ENCODE measurements at regions not wholly inside any gene's neighbourhood (a gene's known extent, or its start where the extent isn't known, plus 50 kb on each side); places are given as distances from the start of the nearest gene placed in this dataset.

DNA sequence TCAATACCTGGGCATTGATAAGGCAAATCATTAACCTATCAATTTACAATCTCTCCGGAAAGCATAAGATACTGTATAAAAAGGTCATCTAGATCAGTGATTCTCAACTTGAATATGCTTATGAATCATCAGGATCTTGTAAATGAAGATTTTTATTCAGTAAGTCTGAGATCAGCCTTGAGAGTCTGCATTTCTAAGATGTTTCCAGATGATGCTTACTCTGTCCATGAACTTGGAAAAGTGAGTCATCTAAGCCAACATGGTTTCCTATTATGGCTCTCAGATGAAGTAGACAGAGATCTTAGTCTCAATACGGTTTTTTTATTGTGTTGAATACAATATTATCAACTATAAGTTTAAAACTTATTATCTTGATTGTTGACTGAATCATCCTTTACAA is 226.4 kb upstream of the KIRREL3 start:
- no peak for ATAC-seq (ENCODE audit: low read depth in 2 of 2)
- H3K27ac Mint-ChIP-seq: no peak overlapping the region
- H3K4me3 Mint-ChIP-seq: no peak overlapping the region

DNA sequence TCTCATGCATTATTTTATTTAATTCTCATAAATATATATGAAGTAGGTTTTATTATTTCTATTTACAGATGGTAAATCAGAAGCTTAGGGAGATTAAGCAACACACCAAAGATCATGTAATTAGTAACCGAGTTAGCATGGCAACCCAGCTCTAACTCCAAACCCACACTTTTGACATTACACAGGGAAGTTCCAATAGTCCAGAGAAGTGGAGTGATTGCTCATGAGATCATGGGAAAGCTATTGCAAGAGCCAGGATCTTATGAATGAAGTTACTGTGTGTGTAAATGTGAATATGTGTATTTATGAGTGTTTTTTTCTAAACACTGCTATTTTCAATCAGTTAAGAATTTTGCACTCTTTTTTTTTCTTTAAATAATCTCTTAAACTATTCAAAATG is 225.8 kb upstream of the KIRREL3 start:
- ATAC-seq (ENCODE audit: low read depth in 2 of 2): no peak
- Mint-ChIP-seq H3K27ac (no peak overlapping the region), H3K4me3 (no peak overlapping the region), H3K4me1 (no peaks in the 10 kb centered on the region), H3K9me3 (peaks cover 0 to 9% (median 2%) of the 10 kb centered on the region in 7 donors), H3K36me3 (no peaks in the 10 kb centered on the region), H3K27me3 (no peaks in the 10 kb centered on the region)
- DNase-seq: no peak

More for the DNA sequence above, 226.4 kb upstream of the KIRREL3 start:
- H3K4me1 Mint-ChIP-seq: no peaks in the 10 kb centered on the region
- H3K9me3 Mint-ChIP-seq: peaks cover 0 to 9% (median 2%) of the 10 kb centered on the region in 7 donors
- no peaks in the 10 kb centered on the region for H3K36me3 Mint-ChIP-seq
- no peak for DNase-seq
- no peaks in the 10 kb centered on the region for H3K27me3 Mint-ChIP-seq

DNA sequence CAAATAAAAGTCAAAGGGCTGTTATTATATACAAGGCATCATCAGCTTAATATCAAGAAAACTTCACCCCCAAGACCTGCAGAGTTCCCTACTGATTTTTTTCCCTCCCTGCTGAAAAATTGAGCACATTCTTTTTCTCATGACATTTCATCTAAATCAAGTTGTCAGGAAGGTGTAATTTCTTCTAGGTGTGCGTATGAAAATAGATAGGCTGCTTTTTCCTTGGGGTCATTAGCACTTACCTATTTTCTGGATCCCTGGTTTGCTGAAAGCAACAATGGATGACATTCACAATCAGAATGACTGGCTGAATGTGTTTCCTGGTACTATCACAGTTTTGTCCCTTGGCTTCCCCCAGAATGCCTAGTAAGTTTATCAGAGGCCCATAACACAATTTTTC is 225.0 kb upstream of the KIRREL3 start:
- ATAC-seq (ENCODE audit: low read depth in 2 of 2): no peak
- no peak for DNase-seq
- Mint-ChIP-seq H3K4me3 (no peak overlapping the region), H3K9me3 (peaks cover 0 to 9% (median 3%) of the 10 kb centered on the region in 7 donors), H3K36me3 (no peaks in the 10 kb centered on the region), H3K27ac (no peak overlapping the region), H3K4me1 (no peaks in the 10 kb centered on the region), H3K27me3 (no peaks in the 10 kb centered on the region)

DNA sequence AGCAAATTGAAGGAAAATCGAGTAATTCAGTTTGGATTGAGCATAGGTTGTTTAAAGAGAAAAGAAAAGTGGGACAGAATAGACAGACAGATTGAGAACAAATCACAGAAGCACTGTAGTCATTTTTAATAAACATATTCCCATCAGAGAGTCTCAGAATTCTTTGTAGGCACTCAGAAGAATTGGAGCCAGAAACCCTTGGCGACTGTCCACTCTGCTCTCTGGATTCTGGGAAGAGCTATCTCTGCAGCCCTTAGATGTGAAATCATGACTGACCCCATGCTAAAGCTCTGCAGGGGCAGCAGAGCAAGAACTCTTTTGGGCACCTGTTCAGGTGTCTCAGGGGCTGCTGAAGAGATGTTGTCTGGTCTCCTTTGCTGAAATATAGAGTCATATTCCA is 223.7 kb upstream of the KIRREL3 start:
- H3K27ac Mint-ChIP-seq: no peak overlapping the region
- DNase-seq: no peak
- H3K27me3 Mint-ChIP-seq: no peaks in the 10 kb centered on the region
- H3K9me3 Mint-ChIP-seq: peaks cover 0 to 6% (median 3%) of the 10 kb centered on the region in 7 donors
- H3K4me3 Mint-ChIP-seq: no peak overlapping the region
- ATAC-seq (ENCODE audit: low read depth in 2 of 2): no peak
- no peaks in the 10 kb centered on the region for H3K36me3 Mint-ChIP-seq
- H3K4me1 Mint-ChIP-seq: no peaks in the 10 kb centered on the region

GRCh38 chr11:127223633-127224032 is 223.1 kb upstream of the KIRREL3 start:
- peak overlapping the region in 1 of 6 donors; percentile 2 for H3K27ac Mint-ChIP-seq
- ATAC-seq (ENCODE audit: low read depth in 2 of 2) (no peak), DNase-seq (no peak)
- no peaks in the 10 kb centered on the region for H3K36me3 Mint-ChIP-seq
- H3K27me3 Mint-ChIP-seq: no peaks in the 10 kb centered on the region
- no peaks in the 10 kb centered on the region for H3K4me1 Mint-ChIP-seq
- peaks cover 0 to 5% (median 3%) of the 10 kb centered on the region in 7 donors for H3K9me3 Mint-ChIP-seq
- no peak overlapping the region for H3K4me3 Mint-ChIP-seq

DNA sequence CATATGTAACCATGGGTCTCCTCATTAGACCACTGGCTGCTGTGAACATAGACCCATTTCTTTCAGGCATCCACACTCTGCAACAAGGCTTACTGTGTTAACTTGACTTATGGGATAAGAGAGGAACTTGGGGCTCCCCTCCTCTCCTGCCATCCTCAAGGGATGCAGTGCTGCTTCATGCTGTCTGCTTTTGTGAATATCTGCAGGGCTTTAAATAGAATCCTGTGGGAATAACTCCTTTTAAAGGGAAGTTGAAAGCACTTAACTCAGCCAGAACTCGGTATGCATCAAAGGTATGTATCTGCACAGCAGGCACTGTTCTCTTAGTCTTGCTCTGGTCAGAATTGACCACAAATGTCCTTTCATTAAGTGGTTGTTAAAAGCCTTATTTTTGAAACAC is 222.5 kb upstream of the KIRREL3 start:
- Mint-ChIP-seq H3K27me3 (no peaks in the 10 kb centered on the region), H3K4me1 (no peaks in the 10 kb centered on the region), H3K36me3 (no peaks in the 10 kb centered on the region), H3K27ac (no peak overlapping the region), H3K9me3 (peaks cover 0 to 5% (median 3%) of the 10 kb centered on the region in 7 donors), H3K4me3 (no peak overlapping the region)
- no peak for DNase-seq
- ATAC-seq (ENCODE audit: low read depth in 2 of 2): no peak

DNA sequence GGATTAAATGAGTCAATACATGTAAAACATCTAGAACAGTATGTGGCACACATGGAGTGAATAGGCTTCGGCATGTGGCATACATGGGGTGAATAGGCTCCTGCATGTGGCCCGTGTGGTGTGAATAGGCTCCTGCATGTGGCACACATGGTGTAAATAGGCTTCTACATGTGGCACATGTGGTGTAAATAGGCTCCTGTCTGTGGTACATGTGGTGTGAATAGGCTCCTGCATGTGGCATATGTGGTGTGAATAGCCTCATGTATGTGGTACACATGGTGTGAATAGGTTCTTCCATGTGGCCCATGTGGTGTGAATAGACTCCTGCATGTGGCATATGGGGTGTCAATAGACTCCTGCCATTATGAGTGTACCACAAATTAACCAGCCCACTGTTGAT is 219.1 kb upstream of the KIRREL3 start:
- no peak for DNase-seq
- H3K36me3 Mint-ChIP-seq: no peaks in the 10 kb centered on the region
- no peak for ATAC-seq (ENCODE audit: low read depth in 2 of 2)
- no peak overlapping the region for H3K27ac Mint-ChIP-seq
- peaks cover 0 to 5% (median 0%) of the 10 kb centered on the region in 7 donors for H3K9me3 Mint-ChIP-seq
- H3K4me1 Mint-ChIP-seq: no peaks in the 10 kb centered on the region
- no peaks in the 10 kb centered on the region for H3K27me3 Mint-ChIP-seq
- H3K4me3 Mint-ChIP-seq: no peak overlapping the region

DNA sequence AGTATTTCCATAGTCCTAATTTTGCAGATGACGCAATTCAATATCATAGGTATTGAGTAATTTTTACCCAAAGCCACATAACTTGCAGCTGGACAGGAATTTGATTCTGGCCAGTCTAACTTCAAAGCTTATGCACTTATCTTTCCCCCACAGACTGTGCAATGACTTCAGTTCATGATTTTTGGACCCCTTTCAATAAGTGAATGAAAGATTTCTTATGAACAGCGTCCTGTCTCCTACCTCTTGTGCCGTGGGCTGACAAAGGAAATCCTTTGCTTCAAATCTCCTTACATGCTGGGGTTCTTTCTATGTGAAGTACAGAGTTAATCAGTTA is 217.7 kb upstream of the KIRREL3 start:
- Mint-ChIP-seq H3K27me3 (no peaks in the 10 kb centered on the region), H3K9me3 (peaks cover 0 to 5% (median 0%) of the 10 kb centered on the region in 7 donors), H3K4me1 (no peaks in the 10 kb centered on the region), H3K4me3 (no peak overlapping the region), H3K27ac (no peak overlapping the region), H3K36me3 (no peaks in the 10 kb centered on the region)
- no peak for DNase-seq
- ATAC-seq (ENCODE audit: low read depth in 2 of 2): no peak

GRCh38 chr11:127217452-127218274 is 217.1 kb upstream of the KIRREL3 start:
- ATAC-seq (ENCODE audit: low read depth in 2 of 2): no peak
- Mint-ChIP-seq H3K4me1 (no peaks in the 10 kb centered on the region), H3K27ac (no peak overlapping the region), H3K4me3 (no peak overlapping the region), H3K9me3 (peaks cover 0 to 5% (median 0%) of the 10 kb centered on the region in 7 donors), H3K36me3 (no peaks in the 10 kb centered on the region), H3K27me3 (no peaks in the 10 kb centered on the region)
- no peak for DNase-seq

DNA sequence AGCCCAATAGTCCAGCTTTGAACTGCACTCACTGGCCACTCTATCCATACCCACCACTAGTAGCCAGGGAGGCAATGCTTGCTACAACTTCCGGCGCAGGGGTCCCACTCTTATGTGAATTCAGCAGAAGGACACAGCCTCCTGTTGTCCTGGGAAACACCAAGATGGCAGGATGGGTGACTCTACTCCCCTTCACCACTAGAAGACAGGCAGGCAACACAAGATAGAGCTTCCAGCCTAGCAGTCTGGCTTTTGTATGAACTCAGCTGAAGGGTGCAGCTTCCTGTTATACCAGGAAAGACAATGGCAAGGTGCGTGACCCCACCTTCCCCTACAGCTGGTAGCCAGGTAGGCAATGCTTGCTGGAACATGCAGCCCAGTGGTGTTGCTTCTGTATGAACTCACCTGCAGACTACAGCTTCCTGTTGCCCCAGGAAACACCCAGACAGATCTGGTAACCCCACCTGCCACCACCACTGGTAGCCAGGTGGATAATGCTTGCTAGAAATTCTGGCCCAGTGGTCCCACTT is 205.2 kb upstream of the KIRREL3 start:
- H3K27me3 Mint-ChIP-seq: no peaks in the 10 kb centered on the region
- no peak overlapping the region for H3K4me3 Mint-ChIP-seq
- no peak overlapping the region for H3K27ac Mint-ChIP-seq
- peaks cover 1 to 49% (median 21%) of the 10 kb centered on the region in 7 donors for H3K9me3 Mint-ChIP-seq
- ATAC-seq (ENCODE audit: low read depth in 2 of 2) (no peak), DNase-seq (no peak)
- no peaks in the 10 kb centered on the region for H3K4me1 Mint-ChIP-seq
- H3K36me3 Mint-ChIP-seq: peaks cover 0 to 6% of the 10 kb centered on the region in 2 donors

DNA sequence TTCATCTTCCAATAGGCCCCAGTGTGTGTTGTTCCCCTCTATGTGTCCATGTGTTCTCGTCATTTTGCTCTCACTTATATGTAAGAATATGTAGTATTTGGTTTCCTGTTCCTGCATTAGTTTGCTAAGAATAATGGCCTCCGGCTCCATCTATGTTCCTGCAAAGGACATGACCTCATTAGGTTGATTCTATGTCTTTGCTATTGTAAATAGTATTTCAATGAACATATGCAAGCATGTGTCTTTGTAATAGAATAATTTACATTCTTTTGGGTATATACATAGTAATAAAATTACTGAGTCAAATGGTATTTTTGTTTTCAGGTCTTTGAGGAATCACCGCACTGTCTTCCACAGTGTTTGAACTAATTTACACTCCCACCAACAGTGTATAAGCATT is 202.9 kb upstream of the KIRREL3 start:
- H3K36me3 Mint-ChIP-seq: peaks cover 0 to 6% of the 10 kb centered on the region in 2 donors
- DNase-seq (no peak), ATAC-seq (ENCODE audit: low read depth in 2 of 2) (no peak)
- H3K27ac Mint-ChIP-seq: no peak overlapping the region
- H3K27me3 Mint-ChIP-seq: no peaks in the 10 kb centered on the region
- no peaks in the 10 kb centered on the region for H3K4me1 Mint-ChIP-seq
- H3K9me3 Mint-ChIP-seq: peaks cover 1 to 40% (median 15%) of the 10 kb centered on the region in 7 donors
- no peak overlapping the region for H3K4me3 Mint-ChIP-seq

DNA sequence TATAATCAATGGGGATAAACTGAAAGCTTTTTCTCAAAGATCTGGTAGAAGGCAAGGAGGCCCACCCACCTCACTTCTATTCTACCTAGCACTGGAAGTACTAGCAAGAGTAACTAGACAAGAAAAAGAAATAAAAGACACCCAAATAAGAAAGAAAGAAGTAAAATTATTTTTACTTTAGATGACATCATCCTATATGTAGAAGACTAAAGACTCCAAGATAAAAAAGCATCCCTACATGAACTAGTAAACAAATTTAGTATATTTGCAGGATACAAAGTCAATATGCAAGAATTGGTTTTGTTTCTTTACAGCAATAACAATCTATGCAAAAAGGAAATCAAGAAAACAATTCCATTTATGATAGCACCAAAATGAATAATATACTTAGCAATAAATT is 201.5 kb upstream of the KIRREL3 start:
- peaks cover 0 to 26% (median 6%) of the 10 kb centered on the region in 7 donors for H3K9me3 Mint-ChIP-seq
- no peak overlapping the region for H3K27ac Mint-ChIP-seq
- H3K27me3 Mint-ChIP-seq: no peaks in the 10 kb centered on the region
- no peaks in the 10 kb centered on the region for H3K4me1 Mint-ChIP-seq
- H3K4me3 Mint-ChIP-seq: no peak overlapping the region
- DNase-seq (no peak), ATAC-seq (ENCODE audit: low read depth in 2 of 2) (no peak)
- H3K36me3 Mint-ChIP-seq: peaks cover 0 to 2% of the 10 kb centered on the region in 2 donors

DNA sequence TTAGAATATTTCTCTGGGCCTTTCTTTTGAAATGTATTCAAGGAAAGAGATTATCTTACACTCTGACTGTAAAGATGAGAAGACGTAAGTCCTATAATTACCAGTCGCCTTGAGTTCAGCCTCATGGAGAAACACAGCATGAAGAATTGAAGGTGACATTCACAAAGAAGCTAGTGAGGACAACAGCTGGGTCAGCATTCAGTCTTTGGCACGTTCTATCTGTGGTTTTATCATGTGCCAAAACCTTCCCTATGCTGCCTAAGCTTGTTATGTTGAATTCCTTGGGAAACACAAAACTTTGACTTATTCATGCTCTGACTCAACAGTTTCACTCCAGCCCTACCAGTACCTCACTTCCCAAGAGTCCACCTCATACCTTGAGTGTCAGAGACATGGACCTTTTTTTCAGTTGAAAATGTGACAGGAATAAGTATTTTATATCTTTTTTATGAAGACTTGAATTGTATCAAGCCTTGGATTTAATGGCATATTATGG is 198.8 kb upstream of the KIRREL3 start:
- no peak for ATAC-seq (ENCODE audit: low read depth in 2 of 2)
- Mint-ChIP-seq H3K36me3 (no peaks in the 10 kb centered on the region), H3K9me3 (peaks cover 0 to 14% (median 3%) of the 10 kb centered on the region in 7 donors), H3K27me3 (no peaks in the 10 kb centered on the region), H3K4me3 (no peak overlapping the region), H3K4me1 (no peaks in the 10 kb centered on the region), H3K27ac (no peak overlapping the region)
- no peak for DNase-seq

DNA sequence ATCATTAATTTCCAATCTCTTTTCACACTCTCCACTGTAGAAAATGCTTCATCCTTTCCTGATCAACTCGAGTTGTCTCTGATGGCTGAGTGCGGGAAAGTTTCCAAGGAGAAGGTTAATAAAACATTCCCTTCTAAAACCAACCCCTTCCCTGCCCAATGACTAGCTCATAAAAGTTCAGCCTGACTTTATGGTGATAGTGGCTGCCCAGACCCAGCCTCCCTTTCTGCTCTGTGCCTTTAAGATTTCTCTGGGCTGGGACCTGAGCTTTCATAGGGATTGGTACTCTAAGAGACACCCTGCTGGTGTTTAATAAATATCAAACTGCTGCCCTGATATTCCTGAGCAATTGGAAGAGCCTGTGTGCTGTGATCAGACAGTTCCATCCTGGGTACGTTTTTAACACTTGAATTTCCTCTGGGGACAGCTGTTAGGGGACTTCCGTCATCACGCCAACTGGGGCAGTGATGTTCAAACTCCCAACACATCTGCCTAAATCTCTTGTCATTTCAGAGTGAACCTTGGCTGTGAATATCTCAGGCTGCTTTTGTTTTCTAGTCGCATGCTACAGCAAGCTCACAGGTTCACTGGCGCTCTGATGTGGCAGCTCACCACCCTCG is 195.0 kb upstream of the KIRREL3 start:
- Mint-ChIP-seq H3K36me3 (no peaks in the 10 kb centered on the region), H3K27me3 (no peaks in the 10 kb centered on the region), H3K4me1 (no peaks in the 10 kb centered on the region), H3K9me3 (peaks cover 0 to 7% (median 1%) of the 10 kb centered on the region in 7 donors), H3K27ac (peak overlapping the region in 1 of 6 donors; percentile 23), H3K4me3 (no peak overlapping the region)
- ATAC-seq (ENCODE audit: low read depth in 2 of 2): no peak
- no peak for DNase-seq

Measured in naive B cell (primary cell).